Stimulated activated CD8-positive, alpha-beta memory T cell treated with anti-CD3 and anti-CD28 coated beads, Interleukin-7, amount 100 ng/mL, for 48 hours (primary cell): ENCODE measurements at regions not wholly inside any gene's neighbourhood (a gene's known extent, or its start where the extent isn't known, plus 50 kb on each side); places are given as distances from the start of the nearest gene placed in this dataset.

Source experiments
- DNase-seq, 2 donors: peaks; one replicate each; pipeline ENCODE4 v3.0.0-alpha.2; 2020; ENCODE audit warnings: low read depth in 1 of 2; ENCODE audit errors: extremely low read depth in 1 of 2

DNA sequence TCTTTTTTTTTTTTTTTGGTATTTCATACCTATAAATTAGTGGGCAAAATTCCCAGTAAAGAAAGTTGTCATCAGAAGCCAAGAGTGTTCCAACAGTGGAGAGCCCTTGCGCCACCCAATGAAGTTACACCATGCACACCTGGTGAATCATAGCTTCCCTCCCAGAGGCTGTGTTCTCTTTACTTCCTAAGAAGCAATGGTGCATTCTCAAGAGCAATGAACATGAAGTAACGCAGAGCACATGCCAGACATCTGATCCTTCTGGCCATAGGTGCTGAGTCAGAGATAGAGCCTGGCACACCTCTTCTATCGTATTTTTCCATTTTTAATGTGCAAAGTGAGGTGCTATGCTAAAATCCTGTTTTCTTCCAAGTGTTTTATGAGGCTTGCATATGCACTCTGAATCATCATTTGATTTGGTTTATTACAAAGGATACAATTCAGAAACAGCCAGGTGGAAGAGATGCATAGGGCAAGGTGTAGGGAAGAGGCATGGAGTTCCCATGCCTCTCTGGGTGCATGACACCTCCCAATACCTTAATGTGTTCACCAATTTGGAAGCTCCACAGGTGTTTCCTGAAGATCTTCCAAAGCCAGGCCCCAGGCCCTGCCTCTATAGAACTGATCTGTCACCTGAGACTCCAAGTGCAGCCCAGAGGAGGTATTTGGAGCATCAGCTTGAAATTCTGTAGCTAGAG is 408.0 kb downstream of the SIPA1L2 start:
- no peak for DNase-seq

DNA sequence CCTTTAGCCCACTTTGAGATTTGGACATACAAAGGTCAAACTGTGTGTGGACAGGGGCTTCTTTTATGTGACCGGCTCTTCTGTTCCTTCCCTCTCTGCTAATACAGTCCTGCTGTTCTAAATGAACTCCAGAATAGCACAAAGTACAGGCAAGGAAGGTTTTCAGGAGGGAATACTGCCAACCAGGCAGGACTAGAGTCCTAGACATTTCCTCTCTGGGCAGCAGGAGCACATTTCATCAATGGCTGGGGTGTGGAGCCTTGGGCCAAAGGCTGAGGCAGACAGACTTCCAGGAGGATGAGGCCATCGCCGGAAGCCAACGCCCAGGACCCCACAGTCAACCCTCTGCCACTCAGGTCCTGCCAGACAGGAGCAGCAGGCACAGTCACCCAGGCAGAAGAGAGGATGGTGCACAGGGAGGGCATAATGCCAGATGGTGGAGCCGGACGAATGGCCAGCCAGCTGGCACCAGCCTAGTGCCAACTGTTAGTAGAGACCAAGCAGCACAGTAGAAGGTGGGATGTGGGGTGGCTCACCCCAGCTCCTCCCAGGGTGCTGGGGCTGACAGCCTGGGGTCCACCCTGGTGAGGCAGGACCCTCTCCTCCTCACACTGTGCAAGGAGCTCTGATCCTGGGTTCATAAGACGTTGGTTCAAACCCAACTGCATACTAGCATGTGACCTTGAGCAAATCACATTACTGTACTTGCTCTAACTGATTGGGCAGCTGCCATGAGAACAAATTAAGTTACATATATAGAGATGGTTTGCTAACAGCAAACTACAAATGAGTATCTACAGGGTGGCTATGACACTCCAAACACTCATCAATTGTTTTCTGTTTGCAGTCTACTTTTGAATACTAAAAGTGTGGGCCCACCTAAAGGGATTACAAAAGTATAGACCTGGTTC is 410.7 kb downstream of the SIPA1L2 start:
- no peak for DNase-seq

GRCh38 chr1:232213928-232214327 is 416.0 kb downstream of the SIPA1L2 start:
- DNase-seq, result no peak

- DNase-seq, result no peak
Observed at GRCh38 chr1:232212253-232212652, 417.7 kb downstream of the SIPA1L2 start.

DNA sequence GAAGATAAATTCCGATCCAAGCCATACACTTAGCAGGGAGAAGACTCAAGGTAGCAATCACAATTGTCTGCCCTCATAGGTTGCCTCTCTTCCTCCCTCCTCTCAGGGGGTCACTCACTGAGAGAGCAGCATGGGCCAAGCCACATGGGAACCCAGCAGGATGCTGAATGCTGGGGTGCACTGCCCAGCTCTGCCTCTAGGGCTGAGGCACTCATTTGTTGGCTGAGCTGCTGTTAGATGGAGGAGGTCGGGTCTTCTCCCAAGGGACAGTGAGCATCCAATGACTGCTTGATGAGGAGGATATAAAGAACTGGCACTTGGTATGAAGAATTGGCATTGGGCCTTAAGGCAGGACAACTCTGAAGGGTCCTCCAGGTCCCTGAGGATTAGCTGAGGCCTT is 418.8 kb downstream of the SIPA1L2 start:
- no peak for DNase-seq

- no peak for DNase-seq
Observed at GRCh38 chr1:232209357-232209756, 420.6 kb downstream of the SIPA1L2 start.

DNA sequence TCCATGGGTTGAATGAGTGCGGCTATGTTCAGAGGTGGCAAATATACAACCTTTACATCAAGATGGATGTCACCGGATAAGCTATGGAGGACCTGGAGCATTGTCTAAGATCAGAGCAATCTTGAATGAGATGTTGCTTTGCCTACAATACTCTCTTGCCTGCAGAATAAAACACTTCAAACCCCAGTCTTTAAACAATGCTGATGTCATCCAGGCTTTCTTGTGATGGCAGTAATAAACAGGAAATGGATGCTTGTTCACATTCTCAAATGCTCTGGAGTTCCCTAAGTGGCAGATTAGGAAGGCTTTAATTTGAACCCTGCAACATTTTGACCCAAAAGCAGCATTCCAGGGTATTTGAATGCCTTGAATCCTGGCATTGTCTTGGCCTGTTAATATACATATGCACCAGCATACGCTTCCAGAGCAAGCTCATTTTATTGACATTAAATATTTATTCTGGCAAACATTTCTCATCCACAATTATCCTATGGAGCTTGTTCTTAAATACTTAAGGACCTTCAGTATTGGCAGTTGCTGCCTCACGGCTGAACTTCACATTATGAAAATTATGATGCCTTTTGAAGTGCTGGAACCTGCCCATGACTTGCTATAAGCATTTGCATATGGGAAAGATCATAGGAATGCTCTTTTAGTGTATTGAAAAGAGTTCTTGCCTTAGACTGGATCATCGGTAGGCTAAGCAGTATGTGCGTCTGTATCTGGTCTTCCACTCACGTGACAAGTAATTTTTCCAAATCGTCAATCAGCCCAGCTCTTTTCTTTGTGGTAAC is 422.7 kb downstream of the SIPA1L2 start:
- DNase-seq, result no peak

GRCh38 chr1:232204269-232204668 is 425.7 kb downstream of the SIPA1L2 start:
- DNase-seq, result no peak

DNA sequence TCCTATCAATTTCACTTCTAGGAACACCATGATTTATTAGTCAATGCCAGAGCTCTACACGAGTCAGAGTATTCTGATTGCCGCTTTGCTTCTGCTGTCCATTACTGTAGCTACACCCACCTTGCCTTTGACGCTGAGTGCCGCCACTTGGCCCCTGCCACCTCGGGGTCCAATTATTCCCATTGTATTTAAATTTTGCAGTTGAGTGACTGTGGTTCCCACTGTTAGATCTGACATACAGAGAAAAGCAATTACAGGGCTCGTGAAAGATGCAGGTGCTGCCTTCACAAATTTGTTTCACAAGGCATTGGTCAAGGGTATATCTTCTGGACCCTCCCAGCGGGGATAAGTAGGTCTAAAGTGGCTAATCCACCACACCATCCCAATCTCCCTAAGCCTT is 428.9 kb downstream of the SIPA1L2 start:
- DNase-seq, result no peak

- DNase-seq, result no peak
Observed at GRCh38 chr1:232196042-232196441, 433.9 kb downstream of the SIPA1L2 start.

- no peak for DNase-seq
Observed at GRCh38 chr1:232194424-232194823, 435.5 kb downstream of the SIPA1L2 start.

DNA sequence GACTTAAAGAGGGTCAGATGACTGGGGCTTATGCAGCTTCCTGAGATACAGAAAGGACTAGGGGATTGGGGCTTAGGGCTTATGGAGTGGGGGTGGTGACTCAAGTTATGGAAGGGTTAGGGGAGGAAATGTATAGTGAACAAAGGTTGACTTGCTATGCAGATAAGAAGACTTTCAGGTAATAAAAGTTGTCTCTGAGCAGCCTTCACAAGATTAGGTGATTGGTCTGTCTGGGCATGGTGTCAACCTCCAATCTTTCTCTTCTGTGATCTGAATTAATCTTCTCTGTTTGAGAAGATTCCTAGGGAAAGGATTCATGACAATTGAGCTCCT is 436.5 kb downstream of the SIPA1L2 start:
- DNase-seq, result no peak

- DNase-seq, result no peak
Observed at GRCh38 chr1:232192781-232193450, 437.0 kb downstream of the SIPA1L2 start.

DNA sequence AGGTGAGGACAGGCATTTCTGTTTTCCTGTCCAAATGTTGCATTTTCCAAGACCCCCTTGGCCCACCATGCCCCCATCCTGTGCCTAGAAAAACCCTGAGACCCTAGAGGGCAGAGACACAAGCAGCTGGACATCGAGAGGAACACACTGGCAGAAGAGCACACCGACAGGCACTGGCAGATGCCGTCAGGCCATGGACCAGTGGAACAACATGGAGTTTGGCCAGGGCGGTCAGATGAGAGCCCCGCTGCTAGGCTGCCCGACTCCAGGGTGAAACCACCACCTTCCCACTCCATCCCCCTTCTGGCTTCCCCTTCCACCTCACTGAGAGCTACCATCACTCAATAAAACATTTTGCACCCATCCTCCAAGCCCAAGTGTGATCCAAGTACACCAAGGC is 438.4 kb downstream of the SIPA1L2 start:
- no peak for DNase-seq

DNA sequence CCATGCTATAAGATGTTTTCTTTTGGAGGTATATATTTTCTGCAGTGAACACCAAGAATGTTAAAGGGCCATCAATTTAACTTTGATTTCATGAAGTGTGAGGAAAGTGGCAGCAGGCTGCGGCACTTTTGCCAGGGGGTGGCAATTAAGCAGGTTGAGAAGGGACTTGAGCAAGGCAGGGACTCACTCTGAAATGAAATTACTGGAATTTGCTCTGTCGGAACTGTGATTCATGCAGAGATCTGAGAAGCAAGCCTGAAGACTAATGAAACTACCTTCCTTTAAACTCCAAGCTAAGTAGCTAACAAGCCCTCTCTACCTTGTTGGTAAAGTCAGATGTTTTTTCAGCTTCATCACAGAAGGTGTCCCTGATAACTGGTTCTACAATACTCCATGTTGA is 441.6 kb downstream of the SIPA1L2 start:
- no peak for DNase-seq

DNA sequence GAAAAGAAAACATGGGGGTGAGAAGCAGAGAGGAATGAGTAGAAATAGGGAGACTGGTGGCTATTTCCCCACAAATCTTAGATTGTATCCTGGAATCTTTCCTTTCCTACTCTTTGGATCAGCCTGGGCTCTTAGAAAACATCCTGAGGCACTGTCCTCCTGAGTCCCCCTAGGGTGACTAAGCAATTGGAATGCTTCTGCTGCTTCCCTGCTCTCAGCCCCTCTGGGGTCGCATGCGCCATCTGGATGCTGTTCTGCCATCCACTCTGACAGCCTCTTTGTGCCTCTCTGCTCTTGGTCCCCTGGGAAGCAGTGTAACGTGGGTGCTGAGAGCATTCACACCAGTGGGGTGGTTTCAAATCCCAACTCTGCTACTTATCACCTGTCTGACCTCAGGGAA is 443.0 kb downstream of the SIPA1L2 start:
- DNase-seq, result no peak

DNA sequence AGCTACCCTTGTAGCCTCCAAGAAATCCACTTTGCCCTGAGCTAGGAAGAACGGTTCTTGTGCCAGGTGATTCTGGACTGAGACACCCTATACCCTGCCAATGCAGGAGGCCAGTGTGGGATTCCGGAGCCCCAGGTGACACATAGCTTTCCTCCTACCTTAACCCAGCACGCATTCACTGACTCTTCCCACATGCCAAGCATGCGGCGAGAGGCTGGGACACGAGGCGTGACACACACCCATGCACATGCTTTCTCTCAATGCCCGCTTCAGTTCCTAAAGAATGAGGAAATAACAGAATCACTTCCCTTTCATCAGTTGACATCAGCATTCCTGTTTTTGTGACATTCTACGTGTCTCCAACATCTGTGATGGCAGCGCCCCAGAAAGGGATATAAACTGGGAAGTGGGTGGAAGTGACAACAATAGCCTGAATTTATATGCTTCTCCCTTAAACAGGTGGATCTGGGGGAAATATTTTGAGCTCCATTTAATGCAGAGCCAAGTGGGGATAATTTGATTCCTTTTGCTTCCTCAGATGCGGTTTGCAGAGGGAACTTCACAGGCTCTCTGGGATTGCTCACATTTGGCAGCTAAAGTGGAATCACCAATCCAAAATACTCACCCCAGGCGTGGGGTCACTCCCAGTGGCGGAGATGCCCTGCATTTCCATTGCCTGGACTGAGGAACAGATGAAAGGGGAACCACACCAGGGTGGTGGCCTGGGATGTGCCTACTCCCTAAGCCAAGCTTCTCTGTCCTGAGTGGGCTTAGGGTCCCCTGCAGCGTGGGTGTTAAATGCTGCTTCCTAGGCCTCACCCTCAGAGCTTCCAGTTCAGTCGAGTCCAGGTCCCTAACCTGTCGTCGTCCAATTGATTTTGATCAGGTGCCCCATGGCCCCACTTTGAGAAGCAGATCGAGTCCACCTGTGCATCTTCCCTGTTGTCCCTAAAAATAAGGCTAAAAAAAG is 445.1 kb downstream of the SIPA1L2 start:
- no peak for DNase-seq

DNA sequence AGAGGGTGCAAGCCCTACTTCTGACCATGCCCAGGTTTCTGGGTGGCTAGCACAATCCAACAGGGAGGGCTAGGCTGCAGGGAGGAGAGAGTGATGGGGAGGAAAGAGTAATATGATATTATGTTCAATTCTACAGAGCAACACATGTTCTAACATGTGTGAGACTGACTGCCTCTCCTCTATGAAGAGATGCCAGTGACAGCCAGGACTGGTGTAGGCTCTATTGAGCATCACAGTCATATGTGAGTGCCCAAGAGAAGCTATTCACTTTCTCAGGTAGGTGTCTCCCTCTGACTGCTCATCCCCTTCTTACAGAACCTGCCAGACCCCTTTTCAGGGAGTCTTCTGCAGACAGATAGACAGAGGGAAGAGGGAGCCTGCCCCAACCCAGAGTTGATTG is 446.1 kb downstream of the SIPA1L2 start:
- no peak for DNase-seq

GRCh38 chr1:232183266-232183800 is 446.6 kb downstream of the SIPA1L2 start:
- DNase-seq, result no peak

DNA sequence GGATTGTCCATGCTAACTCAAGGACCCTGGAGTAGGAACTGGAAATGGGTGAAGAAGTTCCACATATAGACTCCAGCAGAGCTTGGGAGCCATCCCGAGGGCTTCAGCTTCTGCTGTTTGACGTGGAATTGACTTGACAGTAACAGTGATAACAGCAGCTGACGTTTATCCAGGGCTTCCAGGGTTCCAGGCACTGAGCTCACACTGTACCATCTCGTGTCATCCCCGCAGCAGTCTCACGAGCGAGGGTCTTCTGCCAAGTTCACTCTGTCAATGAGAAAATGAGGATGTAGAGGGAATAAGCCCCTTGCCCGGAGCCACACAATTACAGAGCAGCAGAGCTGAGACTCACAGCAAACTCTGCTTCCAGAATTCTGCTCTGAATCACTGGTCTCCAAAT is 447.7 kb downstream of the SIPA1L2 start:
- no peak for DNase-seq
